HG02763 (cell line): ENCODE measurements at regions not wholly inside any gene's neighbourhood (a gene's known extent, or its start where the extent isn't known, plus 50 kb on each side); places are given as distances from the start of the nearest gene placed in this dataset.
"Not testable (repeated sequence)": the region's sequence is repeated elsewhere in the genome, so short reads cannot be mapped to it uniquely, and the experiment has no call there.

Experiments used
- ATAC-seq: cut with Tn5 transposase; IDR thresholded peaks from one replicate; pipeline ENCODE4 v1.9.1; 2021; ENCODE audit warnings: mild to moderate bottlenecking, moderate library complexity; ENCODE audit not compliant: unreplicated experiment

DNA sequence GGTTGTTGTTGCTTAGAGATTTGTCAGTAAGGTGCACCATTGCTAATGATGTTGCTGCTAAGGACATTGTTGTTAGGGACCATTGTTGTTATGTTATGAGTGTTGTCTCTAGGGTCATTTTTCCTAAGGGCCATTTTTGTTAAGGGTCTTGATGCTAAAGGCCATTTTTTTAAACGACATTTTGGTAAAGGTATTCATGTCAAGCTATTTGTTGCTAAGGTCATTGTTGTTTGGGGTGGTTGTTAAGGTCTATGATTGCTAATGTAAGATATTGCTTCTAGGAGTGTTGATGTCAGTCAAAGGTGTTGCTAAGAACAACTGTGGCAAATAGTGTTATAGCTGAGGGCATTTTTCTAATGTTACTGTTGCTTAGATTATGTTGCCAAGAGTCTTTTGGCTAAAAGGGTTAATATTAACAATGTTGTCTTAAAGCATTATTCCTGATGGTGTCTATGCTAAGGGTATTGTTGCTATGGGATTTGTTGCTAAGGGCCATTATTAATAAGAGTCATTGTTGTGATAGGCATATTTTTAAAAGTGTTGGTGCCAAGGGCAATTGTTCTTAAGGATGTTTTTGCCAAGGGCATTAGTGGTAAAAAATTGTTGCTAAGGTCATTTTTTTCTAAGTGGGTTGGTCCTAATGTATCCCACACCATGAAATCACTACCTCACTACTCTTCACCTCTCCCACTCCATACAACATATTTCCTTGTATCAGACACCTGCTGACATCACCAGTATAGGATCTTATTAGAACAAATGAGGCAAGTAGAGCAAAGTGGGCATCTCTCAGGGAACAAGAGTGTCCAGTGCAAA, 56.2 kb downstream of the SPATA31A6 start:
- ATAC-seq: not testable (repeated sequence)

DNA sequence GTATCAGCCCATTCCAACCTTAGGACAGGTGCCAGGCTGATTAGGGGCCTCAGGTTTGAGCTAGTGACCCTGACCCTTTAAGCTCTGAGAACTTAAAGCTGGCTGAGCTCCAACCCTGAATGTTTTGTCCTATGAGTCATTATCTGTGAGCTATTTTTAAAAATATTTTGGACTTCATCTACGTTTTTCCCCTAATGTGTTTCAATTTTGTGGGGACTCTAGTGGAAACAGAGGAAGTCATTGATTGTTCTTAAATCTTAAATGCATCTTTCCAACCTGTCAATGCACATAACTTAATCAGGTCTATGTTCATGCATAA, 56.8 kb downstream of the SPATA31A6 start:
- ATAC-seq: not testable (repeated sequence)

DNA sequence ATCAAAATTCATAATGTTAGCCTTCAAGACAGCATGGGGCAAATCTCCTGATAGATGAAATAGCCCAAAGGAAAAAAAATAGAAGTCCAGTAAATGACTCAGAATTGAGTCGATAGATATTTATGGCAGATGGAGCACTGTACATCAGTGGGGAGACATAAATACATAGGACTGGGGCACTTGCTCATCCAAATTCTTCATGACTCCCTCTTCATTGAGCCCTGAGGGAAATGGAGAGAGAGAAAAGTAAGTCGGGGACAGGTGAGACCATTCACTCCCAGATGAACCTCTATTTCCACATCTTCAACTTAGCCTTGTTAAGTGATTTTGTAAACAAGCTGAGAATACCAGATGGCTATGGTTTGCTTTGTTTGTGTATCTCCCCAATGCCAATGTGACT, 59.8 kb downstream of the SPATA31A6 start:
- not testable (repeated sequence) for ATAC-seq

DNA sequence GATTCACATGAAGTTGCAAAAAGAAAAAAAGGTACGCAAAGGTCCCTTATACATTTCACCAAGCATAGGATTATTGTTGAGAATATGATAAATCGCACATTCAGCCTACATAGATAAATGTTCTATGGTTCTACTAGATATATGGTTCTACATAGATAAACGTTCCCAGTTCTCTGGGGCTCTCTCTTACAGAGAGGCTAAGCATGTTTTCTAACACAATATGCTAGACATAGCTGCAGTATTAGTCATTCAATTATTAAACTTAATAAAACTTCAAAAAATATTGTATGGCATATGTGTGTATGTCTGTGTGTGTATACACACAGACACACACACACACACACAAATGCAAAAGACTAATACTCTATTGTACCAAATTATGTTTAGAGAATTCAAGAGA, 60.4 kb downstream of the SPATA31A6 start:
- not testable (repeated sequence) for ATAC-seq

DNA sequence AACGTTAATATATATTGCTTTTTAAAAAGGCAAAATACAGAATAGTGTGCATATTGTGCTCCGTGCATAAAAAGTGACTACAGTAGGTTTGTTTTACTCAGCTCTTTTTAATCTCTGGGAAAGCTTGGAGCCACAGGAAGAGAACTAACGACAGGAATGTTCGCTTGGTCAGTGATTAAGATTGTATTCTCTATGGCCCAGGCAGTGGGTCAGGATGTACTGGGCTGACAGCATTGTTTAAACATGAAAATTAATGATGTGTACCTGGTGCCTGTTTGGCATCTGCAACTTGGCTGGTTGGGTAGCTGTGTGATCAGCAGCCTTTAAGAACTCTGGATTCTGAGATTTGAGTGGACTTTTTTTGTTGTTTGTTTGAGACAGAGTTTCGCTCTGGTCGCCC, 85.3 kb downstream of the SPATA31A6 start:
- ATAC-seq: not testable (repeated sequence)

DNA sequence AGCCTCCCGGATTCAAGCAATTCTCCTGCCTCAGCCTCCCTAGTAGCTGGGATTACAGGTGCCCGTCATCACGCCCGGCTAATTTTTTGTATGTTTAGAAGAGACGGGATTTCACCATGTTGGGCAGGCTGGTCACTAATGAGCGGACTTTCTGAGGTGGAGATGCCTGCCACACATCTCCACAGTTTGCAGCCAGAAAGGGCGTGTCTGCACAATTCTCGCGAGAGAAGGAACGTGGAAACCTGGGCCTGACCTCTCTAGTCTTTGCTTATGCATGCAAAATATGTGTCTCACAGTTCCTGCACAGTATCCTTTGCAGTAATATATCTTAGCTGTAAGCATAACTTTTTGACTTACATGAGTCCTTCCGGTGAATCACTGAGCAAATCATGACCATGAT, 85.7 kb downstream of the SPATA31A6 start:
- ATAC-seq: not testable (repeated sequence)

DNA sequence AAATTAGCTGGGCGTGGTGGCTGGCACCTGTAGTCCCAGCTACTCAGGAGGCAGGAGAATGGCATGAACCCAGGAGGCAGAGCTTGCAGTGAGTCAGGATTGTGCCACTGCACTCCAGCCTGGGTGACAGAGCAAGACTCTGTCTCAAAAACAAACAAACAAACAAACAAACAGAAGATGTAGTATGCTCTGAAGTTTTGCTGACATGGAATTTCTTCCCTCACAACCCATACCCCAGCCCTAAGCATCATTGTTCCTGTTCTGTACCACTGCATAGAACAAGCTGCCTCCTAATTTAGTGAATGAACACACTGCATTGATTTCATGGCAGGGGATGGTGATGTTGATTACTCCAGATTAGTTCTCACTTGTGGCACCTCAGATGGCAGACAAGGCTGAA, 89.7 kb downstream of the SPATA31A6 start:
- not testable (repeated sequence) for ATAC-seq

DNA sequence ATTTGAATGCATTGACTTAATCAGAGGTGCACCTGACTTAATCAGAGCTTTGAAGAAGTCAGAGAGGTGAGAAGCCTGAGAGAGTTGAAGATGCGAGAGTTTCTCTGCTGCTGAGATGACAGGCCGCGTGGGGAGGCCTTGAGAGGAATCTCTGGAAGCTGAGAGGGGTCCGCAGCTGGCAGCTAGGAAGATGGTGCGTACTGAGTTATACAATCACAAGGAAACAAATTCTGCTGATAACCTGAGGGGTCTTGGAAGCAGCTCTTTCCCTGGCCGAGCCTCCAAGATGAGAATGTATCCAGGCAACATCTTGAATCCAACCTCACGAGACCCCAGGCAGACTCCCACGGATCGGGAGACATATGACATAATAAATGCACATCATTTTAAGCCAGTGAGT, 91.7 kb downstream of the SPATA31A6 start:
- ATAC-seq: no peak

DNA sequence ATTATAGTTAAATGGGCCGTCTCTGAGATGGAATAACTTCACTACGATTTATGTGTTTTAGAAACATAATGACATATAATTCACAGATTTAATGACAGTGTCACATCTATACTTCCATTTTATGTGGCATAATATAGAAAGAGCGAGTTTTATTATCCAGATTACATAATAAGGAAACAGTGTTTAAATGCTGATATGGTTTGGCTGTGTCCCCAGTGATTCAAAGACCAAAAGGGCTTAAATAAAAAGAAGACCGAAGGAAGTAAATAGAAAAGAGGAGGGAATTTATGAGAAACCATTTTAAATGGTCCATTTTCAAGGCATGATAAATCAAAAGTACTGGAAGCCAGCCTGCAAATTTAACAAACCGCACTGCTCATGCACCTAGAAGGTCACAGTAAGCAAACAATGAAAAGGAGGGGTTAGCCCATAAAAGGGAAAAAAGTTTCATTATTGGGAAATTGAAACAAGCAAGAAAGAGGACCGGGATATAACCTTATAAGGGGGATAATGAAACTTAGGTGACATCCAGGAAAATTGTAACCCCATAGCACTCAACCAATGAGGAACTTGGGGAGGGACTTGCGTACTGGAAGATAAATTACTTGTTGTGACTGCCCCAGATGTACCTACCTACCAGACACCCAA, 99.2 kb downstream of the SPATA31A6 start:
- not testable (repeated sequence) for ATAC-seq

DNA sequence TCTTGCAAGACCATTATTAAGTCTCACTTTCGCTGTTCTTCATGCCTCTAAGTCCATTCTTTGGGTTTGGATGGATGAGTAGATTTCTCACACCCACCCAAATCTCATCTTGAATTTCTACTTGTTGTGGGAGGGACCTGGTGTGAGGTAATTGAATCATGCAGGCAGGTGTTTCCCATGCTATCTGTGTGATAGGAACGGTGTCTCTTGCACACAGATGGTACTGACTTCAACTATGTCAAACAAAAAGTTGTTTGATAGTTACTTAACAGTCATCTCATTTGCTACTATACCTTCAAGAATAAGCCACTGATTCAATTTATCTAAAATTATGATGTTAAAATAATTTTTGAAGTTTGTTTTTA, 99.7 kb downstream of the SPATA31A6 start:
- ATAC-seq: not testable (repeated sequence)

DNA sequence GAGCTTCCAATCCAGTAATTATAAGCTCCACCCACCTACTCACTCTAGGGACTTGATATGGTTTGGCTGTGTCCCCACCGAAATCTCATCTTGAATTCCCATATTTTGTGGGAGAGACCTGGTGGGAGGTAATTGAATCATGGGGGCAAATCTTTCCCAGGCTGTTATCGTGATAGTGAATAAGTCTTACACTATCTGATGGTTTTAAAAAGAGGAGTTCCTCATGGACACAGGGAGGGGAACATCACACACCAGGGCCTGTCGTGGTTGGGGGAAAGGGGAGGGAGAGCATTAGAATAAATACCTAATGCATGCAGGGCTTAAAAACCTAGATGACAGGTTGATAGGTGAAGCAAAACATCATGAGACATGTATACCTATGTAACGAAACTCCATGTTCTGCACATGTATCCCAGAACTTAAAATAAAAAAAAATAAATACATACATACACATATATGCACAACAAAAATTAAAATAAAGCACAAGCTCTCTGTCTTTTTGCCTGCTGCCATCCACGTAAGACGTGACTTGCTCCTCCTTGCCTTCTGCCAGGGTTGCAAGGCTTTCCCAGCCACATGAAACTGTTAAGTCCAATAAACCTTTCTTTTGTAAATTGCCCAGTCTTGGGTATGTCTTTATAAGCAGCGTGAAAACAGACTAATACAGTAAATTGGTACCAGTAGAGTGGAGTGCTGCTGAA, 102.8 kb downstream of the SPATA31A6 start:
- ATAC-seq: not testable (repeated sequence)

DNA sequence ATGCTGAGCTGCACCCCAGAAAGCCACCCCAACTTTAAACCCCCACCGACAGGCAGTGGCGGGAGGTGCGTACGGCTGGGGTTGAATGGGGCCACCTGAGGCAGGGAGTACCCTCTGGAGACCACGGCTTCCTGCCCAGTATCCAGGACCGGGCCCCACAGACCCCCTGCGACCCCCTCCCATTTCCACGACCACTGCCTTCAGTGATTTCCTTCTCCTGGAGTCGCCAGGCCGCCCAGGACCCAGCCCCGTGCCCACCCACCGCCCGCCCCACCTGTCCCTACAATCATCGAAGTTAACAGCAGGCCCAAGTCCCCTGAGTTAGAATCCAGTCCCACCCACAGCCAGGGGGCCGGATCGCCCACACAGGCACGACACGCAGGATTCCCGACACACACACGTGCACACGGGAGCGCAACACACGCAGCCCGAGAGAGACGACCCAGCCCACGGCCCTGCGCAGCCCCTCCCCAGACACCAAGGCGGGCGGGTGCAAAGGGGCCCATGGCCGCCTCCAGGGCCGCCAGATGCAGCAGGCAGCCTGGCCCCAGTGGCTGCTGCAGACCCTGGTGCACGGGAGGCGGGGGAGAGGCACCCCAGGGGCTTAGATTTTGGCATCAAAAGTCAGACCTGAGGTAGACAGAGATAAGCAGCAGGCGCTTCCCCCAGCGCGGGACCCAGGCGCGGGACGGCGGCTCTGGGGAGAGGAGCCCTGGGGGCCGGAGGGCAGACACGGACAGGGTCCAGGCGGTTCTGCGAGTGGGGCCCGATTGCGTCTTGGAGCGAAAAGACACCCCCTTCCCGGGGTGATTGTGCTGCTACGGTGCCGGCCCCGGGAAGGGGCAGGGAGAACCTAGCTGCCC, 104.8 kb downstream of the SPATA31A6 start:
- not testable (repeated sequence) for ATAC-seq

DNA sequence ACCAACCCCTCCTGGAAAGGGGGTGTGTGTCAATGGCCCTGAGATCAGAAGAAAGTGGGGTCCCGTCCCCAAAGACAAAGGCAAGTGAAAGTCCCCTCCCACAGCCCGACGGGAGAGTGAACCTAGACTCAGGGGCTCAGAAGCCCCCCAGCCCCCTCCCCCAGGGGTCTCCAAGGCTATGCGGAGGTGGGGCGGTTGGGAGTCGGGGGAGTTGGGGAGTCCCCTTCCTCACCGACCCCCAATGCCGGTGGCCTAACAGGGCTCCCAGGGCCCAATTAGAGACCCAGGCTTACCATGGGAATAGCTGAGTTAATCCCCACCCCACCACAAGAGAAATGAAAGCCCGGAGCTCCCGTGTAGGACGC, 105.4 kb downstream of the SPATA31A6 start:
- ATAC-seq: not testable (repeated sequence)

DNA sequence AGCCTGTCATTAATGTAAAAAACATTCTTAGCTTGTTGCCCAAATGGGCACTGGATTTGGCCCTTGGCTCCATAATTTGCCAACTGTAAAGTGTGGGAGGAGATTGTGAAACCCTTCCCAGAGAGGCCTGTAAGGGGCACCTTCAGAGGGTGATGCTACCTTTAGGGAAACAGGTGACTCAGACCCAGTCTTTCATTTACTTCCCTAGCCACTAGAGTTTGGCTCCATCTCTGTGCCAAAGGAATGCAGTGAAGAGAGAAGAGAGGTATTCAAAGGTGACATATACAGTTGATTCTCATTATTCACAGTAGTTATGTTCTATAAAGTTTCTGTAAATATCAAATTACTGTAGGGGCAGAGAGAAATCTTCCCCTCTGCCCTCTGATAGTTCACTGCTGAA, 116.7 kb downstream of the SPATA31A6 start:
- not testable (repeated sequence) for ATAC-seq

DNA sequence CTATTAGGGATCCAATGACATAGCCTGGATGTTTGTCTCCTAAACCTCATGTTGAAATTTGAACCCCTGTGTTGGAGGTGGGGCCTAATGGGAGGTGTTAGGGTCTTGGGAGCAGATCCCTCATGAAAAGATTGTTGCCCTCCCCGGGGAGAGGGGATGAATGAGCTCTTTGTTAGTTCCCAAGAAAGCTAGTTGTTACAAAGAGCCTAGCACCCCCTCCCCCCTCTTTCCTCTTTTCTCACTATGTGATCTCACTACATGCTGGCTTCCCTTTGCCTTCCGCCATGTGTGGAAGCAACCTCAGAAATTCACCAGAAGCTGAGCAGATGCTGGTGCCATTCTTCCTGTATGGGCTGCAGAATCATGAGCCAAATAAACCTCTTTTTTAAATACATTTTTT, 123.2 kb downstream of the SPATA31A6 start:
- ATAC-seq: not testable (repeated sequence)

DNA sequence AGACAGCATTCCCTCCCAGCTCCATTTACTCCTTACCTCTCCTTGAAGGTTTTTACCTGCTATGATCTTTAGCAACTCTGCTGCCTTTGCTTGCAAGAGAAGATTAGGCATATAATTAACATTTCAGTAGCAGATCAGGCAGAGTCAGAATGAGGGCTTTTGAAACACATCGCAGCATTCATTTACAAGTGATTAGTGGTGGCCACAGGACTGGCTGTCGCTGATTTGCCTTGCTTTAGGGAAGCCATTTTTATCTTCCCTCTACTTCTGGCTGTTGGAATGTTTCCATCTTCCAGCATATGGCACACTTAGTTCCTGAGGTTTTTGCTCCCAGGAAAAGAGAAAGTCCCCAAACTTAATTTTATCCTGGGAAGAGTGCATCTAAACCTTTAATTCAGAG, 124.0 kb downstream of the SPATA31A6 start:
- ATAC-seq: not testable (repeated sequence)

DNA sequence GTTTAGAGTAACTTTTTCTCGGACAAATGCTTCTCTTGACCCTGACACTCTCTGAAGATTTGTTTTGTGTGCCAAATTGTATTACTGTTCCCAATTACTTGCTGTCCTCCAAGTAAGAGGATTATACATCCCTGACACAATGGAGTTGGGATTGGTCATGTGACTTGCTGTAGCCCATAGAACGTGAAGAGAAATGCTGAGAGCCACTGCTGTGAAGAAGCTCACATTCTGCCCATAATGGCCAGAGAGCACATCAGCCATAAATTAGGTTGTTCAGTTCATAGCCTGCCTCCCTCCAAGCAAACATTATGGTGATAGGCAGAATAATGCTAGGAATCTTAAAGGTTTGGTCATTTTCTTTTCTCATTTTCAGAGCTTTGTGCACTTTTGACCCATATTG, 127.5 kb downstream of the SPATA31A6 start:
- ATAC-seq: not testable (repeated sequence)

DNA sequence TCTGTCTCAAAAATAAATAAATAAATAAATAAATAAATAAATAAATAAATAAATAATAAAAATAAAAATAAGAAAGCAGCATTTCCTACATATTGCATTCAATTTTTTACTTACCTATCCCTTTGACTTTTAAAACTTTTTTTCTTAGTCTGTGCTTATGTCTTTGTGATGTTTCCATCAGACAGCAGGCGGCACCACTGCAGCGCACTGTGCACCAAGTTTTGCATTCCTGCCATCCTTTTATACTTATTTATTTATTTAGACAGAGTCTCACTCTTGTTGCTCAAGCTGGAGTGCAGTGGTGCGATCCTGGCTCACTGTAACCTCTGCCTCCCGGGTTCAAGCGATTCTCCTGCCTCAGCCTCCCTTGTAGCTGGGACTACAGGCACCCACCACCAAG, 132.6 kb downstream of the SPATA31A6 start:
- ATAC-seq: not testable (repeated sequence)

DNA sequence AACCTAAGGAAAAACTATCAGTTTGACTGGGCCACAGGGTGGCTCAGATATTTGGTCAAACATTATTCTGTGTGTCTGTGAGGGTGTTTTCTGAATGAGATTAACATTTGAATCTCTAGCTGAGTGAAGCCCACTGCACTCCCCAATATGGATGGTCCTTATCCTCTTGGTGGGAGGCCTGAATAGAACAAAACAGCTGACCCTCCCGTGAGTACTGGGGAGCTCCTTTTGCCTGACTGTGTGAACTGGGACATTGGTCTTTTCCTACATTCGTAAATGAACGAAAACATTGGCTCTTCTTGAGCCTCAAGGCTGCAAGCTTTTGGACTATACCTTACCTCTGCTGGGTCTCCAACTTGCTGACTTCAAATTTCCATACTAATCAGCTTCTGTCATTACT, 134.2 kb downstream of the SPATA31A6 start:
- not testable (repeated sequence) for ATAC-seq

DNA sequence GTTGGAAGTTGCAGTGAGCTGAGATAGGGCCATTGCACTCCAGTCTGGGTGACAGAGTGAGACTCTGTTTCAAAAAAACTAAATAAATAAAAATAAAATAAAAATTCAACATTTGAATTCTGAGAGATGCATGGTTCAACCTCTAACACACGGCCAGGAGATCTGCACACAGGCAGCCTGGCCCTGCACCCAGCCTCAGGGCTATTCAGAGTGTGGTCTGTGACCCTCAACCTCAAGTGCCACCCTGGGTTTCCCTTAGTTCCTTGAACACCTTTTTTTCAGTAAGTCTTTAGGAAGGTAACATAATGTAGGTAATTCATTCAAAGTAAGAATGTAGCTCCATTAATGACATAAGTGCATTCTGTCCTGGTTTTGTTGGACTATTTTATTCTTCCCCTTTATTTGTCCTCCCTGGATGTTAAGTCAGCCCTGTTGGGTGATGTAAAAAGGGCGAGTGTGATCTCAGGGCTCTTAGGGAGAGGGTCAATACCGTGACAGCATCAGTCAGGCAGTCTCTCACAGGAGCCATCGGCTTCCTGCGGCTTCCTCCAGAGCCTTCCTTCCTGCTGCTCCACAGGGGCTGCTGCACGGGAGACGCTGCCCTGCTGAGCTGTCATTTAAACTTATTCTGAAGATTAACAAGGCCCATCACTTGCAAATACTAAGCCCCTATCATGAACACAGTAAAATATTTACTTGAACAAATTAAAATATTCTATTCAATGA, 139.8 kb downstream of the SPATA31A6 start:
- not testable (repeated sequence) for ATAC-seq
